Activated CD8-positive, alpha-beta T cell treated with anti-CD3 and anti-CD28 coated beads for 36 hours (primary cell): ENCODE measurements at regions not wholly inside any gene's neighbourhood (a gene's known extent, or its start where the extent isn't known, plus 50 kb on each side); places are given as distances from the start of the nearest gene placed in this dataset.

ENCODE experiments used
- ATAC-seq: fragments of 200-7000 bp; cut with Tn5 transposase; one replicate; pipeline ENCODE4 v1.10.0; 2021; ENCODE audit warnings: mild to moderate bottlenecking, moderate library complexity
- CTCF ChIA-PET: fragments of 350-600 bp; sonication (Branson Sonifier 250); formaldehyde crosslinking; loops from one replicate; lab custom pipeline; 2021; ENCODE audit warnings: antibody characterized with exemption; lab: Charles Lee
- POLR2A ChIA-PET: fragments of 350-600 bp; sonication (Branson Sonifier 250); formaldehyde crosslinking; loops from one replicate; lab custom pipeline; 2021; ENCODE audit warnings: antibody characterized with exemption; lab: Charles Lee
- DNase-seq: peaks from one replicate; pipeline ENCODE4 v3.0.0-alpha.2; 2020
- H3K27ac Mint-ChIP-seq: one replicate; pipeline ENCODE4 v1.8.0; 2021; ENCODE audit warnings: mild to moderate bottlenecking, mixed read lengths
- H3K27me3 Mint-ChIP-seq: one replicate; pipeline ENCODE4 v1.8.0; 2021; ENCODE audit warnings: mixed read lengths
- H3K36me3 Mint-ChIP-seq: one replicate; pipeline ENCODE4 v1.8.0; 2021; ENCODE audit warnings: low read depth, mixed read lengths
- H3K4me1 Mint-ChIP-seq: one replicate; pipeline ENCODE4 v1.8.0; 2021; ENCODE audit warnings: low read depth, mixed read lengths
- H3K4me3 Mint-ChIP-seq: one replicate; pipeline ENCODE4 v1.8.0; 2021; ENCODE audit warnings: mild to moderate bottlenecking, moderate library complexity, mixed read lengths
- H3K9me3 Mint-ChIP-seq: one replicate; pipeline ENCODE4 v1.8.0; 2021; ENCODE audit warnings: mixed read lengths
- intact Hi-C: fragments of 100-400 bp; cut with micrococcal nuclease; formaldehyde crosslinking; loops from one replicate; pipeline ENCODE4 v1.10.0; 2022
- TF ChIP-seq, protein P1 (sequence below): fragments of 200-600 bp; IDR thresholded peaks from one replicate; pipeline ENCODE4 v1.8.0; 2022; ENCODE audit warnings: antibody characterized with exemption, mild to moderate bottlenecking

- intact Hi-C loops = no loop called here
- POLR2A ChIA-PET = no interaction called here
- TF ChIP-seq, protein P1, sequence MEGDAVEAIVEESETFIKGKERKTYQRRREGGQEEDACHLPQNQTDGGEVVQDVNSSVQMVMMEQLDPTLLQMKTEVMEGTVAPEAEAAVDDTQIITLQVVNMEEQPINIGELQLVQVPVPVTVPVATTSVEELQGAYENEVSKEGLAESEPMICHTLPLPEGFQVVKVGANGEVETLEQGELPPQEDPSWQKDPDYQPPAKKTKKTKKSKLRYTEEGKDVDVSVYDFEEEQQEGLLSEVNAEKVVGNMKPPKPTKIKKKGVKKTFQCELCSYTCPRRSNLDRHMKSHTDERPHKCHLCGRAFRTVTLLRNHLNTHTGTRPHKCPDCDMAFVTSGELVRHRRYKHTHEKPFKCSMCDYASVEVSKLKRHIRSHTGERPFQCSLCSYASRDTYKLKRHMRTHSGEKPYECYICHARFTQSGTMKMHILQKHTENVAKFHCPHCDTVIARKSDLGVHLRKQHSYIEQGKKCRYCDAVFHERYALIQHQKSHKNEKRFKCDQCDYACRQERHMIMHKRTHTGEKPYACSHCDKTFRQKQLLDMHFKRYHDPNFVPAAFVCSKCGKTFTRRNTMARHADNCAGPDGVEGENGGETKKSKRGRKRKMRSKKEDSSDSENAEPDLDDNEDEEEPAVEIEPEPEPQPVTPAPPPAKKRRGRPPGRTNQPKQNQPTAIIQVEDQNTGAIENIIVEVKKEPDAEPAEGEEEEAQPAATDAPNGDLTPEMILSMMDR = no peak
- no peak for ATAC-seq
- H3K27ac Mint-ChIP-seq = no peak overlapping the region
- DNase-seq = no peak
- H3K9me3 Mint-ChIP-seq = peaks cover 2% of the 10 kb centered on the region
- CTCF ChIA-PET = interaction anchor here (0.7 kb wide), 1 partner anchor 63 kb away, joined by 3 read pairs; no protein-coding TSS in a partner anchor
- H3K4me3 Mint-ChIP-seq = no peak overlapping the region
- no peaks in the 10 kb centered on the region for H3K27me3 Mint-ChIP-seq
- H3K4me1 Mint-ChIP-seq = no peaks in the 10 kb centered on the region
- H3K36me3 Mint-ChIP-seq = no peaks in the 10 kb centered on the region
These were observed 2375.1 kb upstream of the AGA start for GRCh38 chr4:179817317-179817716.

- TF ChIP-seq, protein P1 = no peak
- no peaks in the 10 kb centered on the region for H3K27me3 Mint-ChIP-seq
- H3K4me3 Mint-ChIP-seq = no peak overlapping the region
- no peaks in the 10 kb centered on the region for H3K4me1 Mint-ChIP-seq
- no peaks in the 10 kb centered on the region for H3K36me3 Mint-ChIP-seq
- no peak for DNase-seq
- no peak overlapping the region for H3K27ac Mint-ChIP-seq
- H3K9me3 Mint-ChIP-seq = peaks cover 4% of the 10 kb centered on the region
- POLR2A ChIA-PET = no interaction called here
- intact Hi-C loops = no loop called here
- no peak for ATAC-seq
- CTCF ChIA-PET = no interaction called here
These were observed 2381.1 kb upstream of the AGA start for GRCh38 chr4:179823342-179823741.

DNA sequence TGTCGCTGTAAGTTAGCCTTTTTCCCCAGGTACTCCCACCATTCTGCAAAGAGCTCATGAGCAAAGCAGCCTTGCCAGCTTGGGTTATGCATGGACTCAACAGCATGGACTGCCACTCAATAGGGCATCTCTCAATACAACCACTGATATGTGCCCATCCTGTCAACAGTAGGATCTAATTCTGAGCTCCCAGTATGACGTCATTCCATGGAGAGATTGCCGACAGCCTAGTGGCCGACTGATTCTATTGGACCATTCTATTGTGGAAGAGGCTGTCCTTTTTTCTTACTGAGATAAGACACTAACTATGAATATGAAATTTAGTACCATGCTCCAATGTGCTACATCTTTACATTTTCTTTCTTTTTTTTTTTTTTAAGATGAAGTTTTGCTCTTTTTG is 2389.0 kb upstream of the AGA start:
- Mint-ChIP-seq H3K4me3 (no peak overlapping the region), H3K4me1 (no peaks in the 10 kb centered on the region), H3K27me3 (no peaks in the 10 kb centered on the region), H3K27ac (no peak overlapping the region), H3K9me3 (peaks cover 8% of the 10 kb centered on the region), H3K36me3 (no peaks in the 10 kb centered on the region)
- ATAC-seq (no peak), DNase-seq (no peak)
- TF ChIP-seq, protein P1 = no peak
- ChIA-PET POLR2A (no interaction called here), CTCF (no interaction called here)
- intact Hi-C loops = no loop called here

- no peaks in the 10 kb centered on the region for H3K27me3 Mint-ChIP-seq
- H3K4me1 Mint-ChIP-seq = no peaks in the 10 kb centered on the region
- H3K9me3 Mint-ChIP-seq = peaks cover 6% of the 10 kb centered on the region
- ATAC-seq = no peak
- ChIA-PET POLR2A (interaction anchor here (0.6 kb wide), 1 partner anchor 734 kb away, joined by 3 read pairs; no protein-coding TSS in a partner anchor), CTCF (no interaction called here)
- TF ChIP-seq, protein P1 = no peak
- H3K27ac Mint-ChIP-seq = no peak overlapping the region
- intact Hi-C loops = no loop called here
- no peak for DNase-seq
- H3K4me3 Mint-ChIP-seq = no peak overlapping the region
- no peaks in the 10 kb centered on the region for H3K36me3 Mint-ChIP-seq
These were observed 2394.2 kb upstream of the AGA start for GRCh38 chr4:179836179-179837075.

- CTCF ChIA-PET = no interaction called here
- DNase-seq = no peak
- TF ChIP-seq, protein P1 = no peak
- Mint-ChIP-seq H3K27ac (no peak overlapping the region), H3K9me3 (peaks cover 1% of the 10 kb centered on the region), H3K27me3 (no peaks in the 10 kb centered on the region), H3K36me3 (no peaks in the 10 kb centered on the region), H3K4me3 (no peak overlapping the region), H3K4me1 (no peaks in the 10 kb centered on the region)
- POLR2A ChIA-PET = no interaction called here
- no peak for ATAC-seq
- intact Hi-C loops = no loop called here
These were observed 2399.8 kb upstream of the TENM3 start for GRCh38 chr4:179843370-179843769.
